ENCODE measurements at regions not wholly inside any gene's neighbourhood (a gene's known extent, or its start where the extent isn't known, plus 50 kb on each side); places are given as distances from the start of the nearest gene placed in this dataset.

DNA sequence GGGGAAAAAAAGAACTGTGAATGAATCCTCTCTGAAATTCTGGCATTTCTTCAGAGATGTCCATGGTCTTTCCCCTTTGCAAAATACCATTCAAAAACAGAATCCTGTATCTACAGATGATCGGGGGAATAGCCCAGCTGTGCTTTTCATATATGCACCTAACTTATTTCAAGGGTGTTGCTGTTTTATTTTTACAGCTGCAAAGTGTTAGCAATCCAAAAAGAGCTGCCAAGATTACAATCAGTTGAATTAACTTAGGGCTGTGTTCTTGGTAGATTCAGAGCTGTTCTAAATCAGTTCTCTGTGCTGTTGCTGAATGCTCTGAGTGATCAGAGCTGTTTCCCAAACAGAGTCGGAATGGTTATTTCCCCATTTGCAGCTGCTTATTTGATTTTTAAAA is 175.7 kb upstream of the SEMA6D start:
- TF ChIP-seq, protein P1, sequence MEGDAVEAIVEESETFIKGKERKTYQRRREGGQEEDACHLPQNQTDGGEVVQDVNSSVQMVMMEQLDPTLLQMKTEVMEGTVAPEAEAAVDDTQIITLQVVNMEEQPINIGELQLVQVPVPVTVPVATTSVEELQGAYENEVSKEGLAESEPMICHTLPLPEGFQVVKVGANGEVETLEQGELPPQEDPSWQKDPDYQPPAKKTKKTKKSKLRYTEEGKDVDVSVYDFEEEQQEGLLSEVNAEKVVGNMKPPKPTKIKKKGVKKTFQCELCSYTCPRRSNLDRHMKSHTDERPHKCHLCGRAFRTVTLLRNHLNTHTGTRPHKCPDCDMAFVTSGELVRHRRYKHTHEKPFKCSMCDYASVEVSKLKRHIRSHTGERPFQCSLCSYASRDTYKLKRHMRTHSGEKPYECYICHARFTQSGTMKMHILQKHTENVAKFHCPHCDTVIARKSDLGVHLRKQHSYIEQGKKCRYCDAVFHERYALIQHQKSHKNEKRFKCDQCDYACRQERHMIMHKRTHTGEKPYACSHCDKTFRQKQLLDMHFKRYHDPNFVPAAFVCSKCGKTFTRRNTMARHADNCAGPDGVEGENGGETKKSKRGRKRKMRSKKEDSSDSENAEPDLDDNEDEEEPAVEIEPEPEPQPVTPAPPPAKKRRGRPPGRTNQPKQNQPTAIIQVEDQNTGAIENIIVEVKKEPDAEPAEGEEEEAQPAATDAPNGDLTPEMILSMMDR (conservative IDR thresholded peaks at IDR 0.05; ENCODE audit: low read depth, low read length): no peak
- no peak for TF ChIP-seq EZH2 (IDR thresholded peaks at IDR 0.05; ENCODE audit: borderline replicate concordance, low read depth, low read length, poor library complexity, severe bottlenecking)
